Thyroid gland (tissue), 4 donors: ENCODE measurements at regions not wholly inside any gene's neighbourhood (a gene's known extent, or its start where the extent isn't known, plus 50 kb on each side); places are given as distances from the start of the nearest gene placed in this dataset.
"Not testable (repeated sequence)": the region's sequence is repeated elsewhere in the genome, so short reads cannot be mapped to it uniquely, and the experiment has no call there.

Experiments
- DNase-seq, 2 donors: peaks; one replicate each; pipeline ENCODE4 v3.0.0-alpha.2; 2019
- H3K27ac ChIP-seq, 3 donors: fragments of 200-600 bp; sonication (generic); 1 replicate in 2 of 3; 2 replicates in 1 of 3; pipeline ENCODE4 v1.5.1; 2016 to 2019; ENCODE audit warnings: mild to moderate bottlenecking in 1 of 3, moderate library complexity in 1 of 3
- H3K27me3 ChIP-seq: fragments of 200-600 bp; sonication (generic); one replicate; pipeline ENCODE4 v1.5.1; 2019
- H3K36me3 ChIP-seq, 2 donors: fragments of 200-600 bp; sonication (generic); one replicate each; pipeline ENCODE4 v1.5.1; 2016 to 2019
- H3K4me1 ChIP-seq, 2 donors: fragments of 200-600 bp; sonication (generic); one replicate each; pipeline ENCODE4 v1.5.1; 2017 to 2019
- H3K4me3 ChIP-seq, 3 donors: fragments of 200-600 bp; sonication (generic); replicated peaks in 1 of 3; 1 replicate in 2 of 3; 2 replicates in 1 of 3; pipeline ENCODE4 v1.5.1; 2016; ENCODE audit warnings: mild to moderate bottlenecking in 1 of 3
- H3K9me3 ChIP-seq: fragments of 200-600 bp; sonication (generic); one replicate; pipeline ENCODE4 v1.5.1; 2017
- POLR2A ChIP-seq, 2 donors: fragments of 450-650 bp; IDR thresholded peaks; one replicate each; pipeline ENCODE4 v1.6.1; 2017; ENCODE audit warnings: antibody characterized with exemption in 2 of 2, mild to moderate bottlenecking in 2 of 2, moderate library complexity in 1 of 2
- WGBS, 2 donors: methylation state at CpG; one replicate each; pipeline ENCODE4 v1.1.5; 2017; 5-methylcytosine and 5-hydroxymethylcytosine counted together
- intact Hi-C: fragments of 100-400 bp; cut with DNase I; formaldehyde crosslinking; loops from one replicate; pipeline ENCODE4 v1.15.1; 2023
- TF ChIP-seq, protein P1 (sequence below), 6 experiments: fragments of 200-600 bp in 3 of 6; fragments of 450-650 bp in 3 of 6; sonication (generic) in 3 of 6; IDR thresholded peaks; one replicate each; pipeline ENCODE4 v1.5.1; 2016 to 2019; ENCODE audit warnings: antibody characterized with exemption in 6 of 6, mild to moderate bottlenecking in 2 of 6, inconsistent platforms in 1 of 6, moderate library complexity in 1 of 6

DNA sequence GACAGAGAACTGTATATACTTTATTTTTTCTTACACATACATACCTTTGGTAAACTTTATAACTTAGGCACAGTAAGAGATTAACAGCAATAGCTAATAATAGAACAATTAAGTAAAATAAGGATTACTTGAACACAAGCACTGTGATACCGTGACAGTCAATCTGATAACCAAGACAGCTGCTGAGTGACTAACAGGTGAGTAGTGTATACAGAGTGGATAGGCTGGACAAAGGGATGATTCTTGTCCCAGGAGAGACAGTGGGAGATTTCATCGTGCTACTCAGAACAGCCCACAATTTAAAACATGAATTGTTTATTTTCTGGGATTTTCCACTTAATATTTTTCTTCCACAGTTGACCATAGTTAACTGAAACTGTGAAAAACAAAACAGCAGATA is 411.8 kb downstream of the PPP1R2C start:
- Histone ChIP-seq H3K4me3 (no peak overlapping the region), H3K9me3 (no peaks in the 10 kb centered on the region), H3K4me1 (no peaks in the 10 kb centered on the region), H3K27me3 (no peaks in the 10 kb centered on the region), H3K27ac (no peak overlapping the region), H3K36me3 (no peaks in the 10 kb centered on the region)
- TF ChIP-seq POLR2A (IDR thresholded peaks at IDR 0.05) = no peak
- TF ChIP-seq, protein P1, sequence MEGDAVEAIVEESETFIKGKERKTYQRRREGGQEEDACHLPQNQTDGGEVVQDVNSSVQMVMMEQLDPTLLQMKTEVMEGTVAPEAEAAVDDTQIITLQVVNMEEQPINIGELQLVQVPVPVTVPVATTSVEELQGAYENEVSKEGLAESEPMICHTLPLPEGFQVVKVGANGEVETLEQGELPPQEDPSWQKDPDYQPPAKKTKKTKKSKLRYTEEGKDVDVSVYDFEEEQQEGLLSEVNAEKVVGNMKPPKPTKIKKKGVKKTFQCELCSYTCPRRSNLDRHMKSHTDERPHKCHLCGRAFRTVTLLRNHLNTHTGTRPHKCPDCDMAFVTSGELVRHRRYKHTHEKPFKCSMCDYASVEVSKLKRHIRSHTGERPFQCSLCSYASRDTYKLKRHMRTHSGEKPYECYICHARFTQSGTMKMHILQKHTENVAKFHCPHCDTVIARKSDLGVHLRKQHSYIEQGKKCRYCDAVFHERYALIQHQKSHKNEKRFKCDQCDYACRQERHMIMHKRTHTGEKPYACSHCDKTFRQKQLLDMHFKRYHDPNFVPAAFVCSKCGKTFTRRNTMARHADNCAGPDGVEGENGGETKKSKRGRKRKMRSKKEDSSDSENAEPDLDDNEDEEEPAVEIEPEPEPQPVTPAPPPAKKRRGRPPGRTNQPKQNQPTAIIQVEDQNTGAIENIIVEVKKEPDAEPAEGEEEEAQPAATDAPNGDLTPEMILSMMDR (IDR thresholded peaks at IDR 0.05) = no peak
- intact Hi-C loops = no loop called here
- DNase-seq = no peak
- WGBS, 2 donors = 79 to 82% methylated on average over 2 of the region's 2 CpGs

DNA sequence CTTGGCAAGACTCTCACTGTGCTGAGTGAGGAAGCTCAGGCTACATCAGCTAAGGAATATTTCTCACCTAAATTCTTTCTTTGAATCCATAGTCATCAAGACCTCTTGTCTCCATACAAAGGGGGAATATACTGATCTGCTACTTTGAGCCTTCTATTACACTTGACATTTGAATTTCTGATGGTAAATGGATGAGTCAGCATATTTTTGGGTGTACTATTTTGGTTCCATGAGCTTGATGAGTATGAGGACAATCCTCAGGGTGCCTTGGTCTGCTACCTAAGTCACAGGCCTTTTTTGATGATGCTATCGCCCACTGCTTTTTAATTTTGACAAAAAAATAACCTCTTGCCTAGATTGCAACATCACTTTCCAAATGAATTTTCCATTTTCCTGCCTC is 415.7 kb downstream of the PPP1R2C start:
- H3K27ac ChIP-seq = no peak overlapping the region
- H3K4me1 ChIP-seq = no peaks in the 10 kb centered on the region
- no peaks in the 10 kb centered on the region for H3K36me3 ChIP-seq
- H3K27me3 ChIP-seq = no peaks in the 10 kb centered on the region
- TF ChIP-seq, protein P1 (IDR thresholded peaks at IDR 0.05) = no peak
- TF ChIP-seq POLR2A (IDR thresholded peaks at IDR 0.05) = no peak
- DNase-seq = no peak
- no peak overlapping the region for H3K4me3 ChIP-seq
- intact Hi-C loops = no loop called here
- no peaks in the 10 kb centered on the region for H3K9me3 ChIP-seq
- WGBS, 2 donors = 95 to 100% methylated on average over 1 of the region's 1 CpG

DNA sequence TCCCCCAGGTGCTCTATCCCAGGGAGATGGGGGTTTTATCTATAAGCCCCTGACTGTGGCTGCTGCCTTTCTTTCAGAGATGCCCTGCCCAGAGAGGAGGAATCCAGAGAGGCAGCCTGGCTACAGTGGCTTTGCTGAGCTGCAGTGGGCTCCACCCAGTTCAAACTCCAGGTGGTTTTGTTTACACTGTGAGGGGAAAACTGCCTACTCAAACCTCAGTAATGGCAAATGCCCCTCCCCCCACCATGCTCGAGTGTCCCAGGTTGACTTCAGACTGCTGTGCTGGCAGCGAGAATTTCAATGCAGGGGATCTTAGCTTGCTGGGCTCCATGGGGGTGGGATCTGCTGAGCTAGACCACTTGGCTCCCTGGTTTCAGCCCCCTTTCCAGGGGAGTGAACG is 419.6 kb upstream of the CASK start:
- intact Hi-C loops, H3K27ac ChIP-seq: not testable (repeated sequence)
- no CpG with 5 or more reads among the region's 3 CpGs for WGBS, 2 donors

More for the DNA sequence above, 419.6 kb upstream of the CASK start:
- not testable (repeated sequence) for H3K9me3 ChIP-seq, H3K4me3 ChIP-seq, DNase-seq, H3K36me3 ChIP-seq, H3K27me3 ChIP-seq, H3K4me1 ChIP-seq
